ENCODE measurements at regions not wholly inside any gene's neighbourhood (a gene's known extent, or its start where the extent isn't known, plus 50 kb on each side); places are given as distances from the start of the nearest gene placed in this dataset.
"Not testable (repeated sequence)": the region's sequence is repeated elsewhere in the genome, so short reads cannot be mapped to it uniquely, and the experiment has no call there.

GRCh38 chr3:173287361-173287760, 110.2 kb upstream of the NLGN1 start:
- no peak for DNase-seq (ENCODE audit: low spot score)
- in situ Hi-C loops (cut with MboI; ENCODE audit: low pct_unique_long_range_greater_than_20kb, low sequenced_read_pairs, unreplicated experiment): no loop called here
- TF ChIP-seq CTCF (IDR thresholded peaks at IDR 0.05; ENCODE audit: extremely low read depth, insufficient read depth, missing control alignments): no peak

GRCh38 chr3:173286507-173286906, 111.0 kb upstream of the NLGN1 start:
- DNase-seq (ENCODE audit: low spot score); in situ Hi-C loops (cut with MboI; ENCODE audit: low pct_unique_long_range_greater_than_20kb, low sequenced_read_pairs, unreplicated experiment): not testable (repeated sequence)

GRCh38 chr3:173284301-173284700, 113.2 kb upstream of the NLGN1 start:
- no peak for TF ChIP-seq CTCF (IDR thresholded peaks at IDR 0.05; ENCODE audit: extremely low read depth, insufficient read depth, missing control alignments)
- DNase-seq (ENCODE audit: low spot score): no peak
- in situ Hi-C loops (cut with MboI; ENCODE audit: low pct_unique_long_range_greater_than_20kb, low sequenced_read_pairs, unreplicated experiment): no loop called here

- peak; percentile 37 for TF ChIP-seq CTCF (IDR thresholded peaks at IDR 0.05; ENCODE audit: extremely low read depth, insufficient read depth, missing control alignments)
- in situ Hi-C loops (cut with MboI; ENCODE audit: low pct_unique_long_range_greater_than_20kb, low sequenced_read_pairs, unreplicated experiment): no loop called here
- DNase-seq (ENCODE audit: low spot score): no peak
Observed at GRCh38 chr3:173275740-173276139, 121.8 kb upstream of the NLGN1 start.

- in situ Hi-C loops (cut with MboI; ENCODE audit: low pct_unique_long_range_greater_than_20kb, low sequenced_read_pairs, unreplicated experiment): no loop called here
- TF ChIP-seq CTCF (IDR thresholded peaks at IDR 0.05; ENCODE audit: extremely low read depth, insufficient read depth, missing control alignments): no peak
- no peak for DNase-seq (ENCODE audit: low spot score)
Observed at GRCh38 chr3:173273838-173274237, 123.7 kb upstream of the NLGN1 start.

GRCh38 chr3:173268781-173269180, 127.7 kb upstream of the SPATA16 start:
- no peak for DNase-seq (ENCODE audit: low spot score)
- in situ Hi-C loops (cut with MboI; ENCODE audit: low pct_unique_long_range_greater_than_20kb, low sequenced_read_pairs, unreplicated experiment): no loop called here

GRCh38 chr3:173267716-173268115, 126.7 kb upstream of the SPATA16 start:
- no peak for TF ChIP-seq CTCF (IDR thresholded peaks at IDR 0.05; ENCODE audit: extremely low read depth, insufficient read depth, missing control alignments)
- DNase-seq (ENCODE audit: low spot score): no peak
- in situ Hi-C loops (cut with MboI; ENCODE audit: low pct_unique_long_range_greater_than_20kb, low sequenced_read_pairs, unreplicated experiment): no loop called here

More at GRCh38 chr3:173268781-173269180, 127.7 kb upstream of the SPATA16 start:
- TF ChIP-seq CTCF (IDR thresholded peaks at IDR 0.05; ENCODE audit: extremely low read depth, insufficient read depth, missing control alignments): no peak
